HL-60 (cell line): ENCODE measurements at regions not wholly inside any gene's neighbourhood (a gene's known extent, or its start where the extent isn't known, plus 50 kb on each side); places are given as distances from the start of the nearest gene placed in this dataset.

Experiments used
- DNase-seq, 2 experiments: peaks; one replicate each; pipeline ENCODE4 v3.0.0-alpha.2; 2010 to 2020; ENCODE audit warnings: low read depth in 1 of 2, low spot score in 1 of 2
- H3K27ac ChIP-seq: fragments of 250-450 bp; sonication (Bioruptor Pico); replicated peaks from 2 replicates; pipeline ENCODE4 v1.5.1; 2020; ENCODE audit warnings: mild to moderate bottlenecking, moderate library complexity
- H3K27me3 ChIP-seq: fragments of 250-450 bp; sonication (Bioruptor Pico); 2 replicates; pipeline ENCODE4 v1.5.1; 2021; ENCODE audit warnings: mild to moderate bottlenecking, moderate library complexity; ENCODE audit not compliant: insufficient read depth, poor library complexity, severe bottlenecking
- H3K4me3 ChIP-seq: replicated peaks from 2 replicates; pipeline ENCODE4 v1.5.1; 2011; ENCODE audit warnings: mild to moderate bottlenecking, control low read depth, low read length; ENCODE audit not compliant: insufficient read depth
- GABPA ChIP-seq: IDR thresholded peaks from 2 replicates; pipeline ENCODE4 v1.6.1; 2012; ENCODE audit warnings: low read depth
- POLR2AphosphoS5 ChIP-seq: IDR thresholded peaks from 2 replicates; pipeline ENCODE4 v1.6.1; 2012; ENCODE audit warnings: low read depth
- REST ChIP-seq: IDR thresholded peaks from 2 replicates; pipeline ENCODE4 v1.6.1; 2012; ENCODE audit warnings: low read depth; ENCODE audit not compliant: insufficient replicate concordance
- SPI1 ChIP-seq: IDR thresholded peaks from 2 replicates; pipeline ENCODE4 v1.6.1; 2012; ENCODE audit warnings: low read depth, mild to moderate bottlenecking, borderline replicate concordance
- TF ChIP-seq, protein P1 (sequence below): IDR thresholded peaks from one replicate; pipeline ENCODE4 v1.5.1; 2011; ENCODE audit warnings: low read length, control low read depth, inconsistent platforms; ENCODE audit not compliant: insufficient read depth

GRCh38 chr10:129223363-129223762 is 243.7 kb upstream of the MGMT start:
- no peak for TF ChIP-seq REST
- no peak for TF ChIP-seq GABPA
- TF ChIP-seq POLR2AphosphoS5 = no peak
- TF ChIP-seq, protein P1, sequence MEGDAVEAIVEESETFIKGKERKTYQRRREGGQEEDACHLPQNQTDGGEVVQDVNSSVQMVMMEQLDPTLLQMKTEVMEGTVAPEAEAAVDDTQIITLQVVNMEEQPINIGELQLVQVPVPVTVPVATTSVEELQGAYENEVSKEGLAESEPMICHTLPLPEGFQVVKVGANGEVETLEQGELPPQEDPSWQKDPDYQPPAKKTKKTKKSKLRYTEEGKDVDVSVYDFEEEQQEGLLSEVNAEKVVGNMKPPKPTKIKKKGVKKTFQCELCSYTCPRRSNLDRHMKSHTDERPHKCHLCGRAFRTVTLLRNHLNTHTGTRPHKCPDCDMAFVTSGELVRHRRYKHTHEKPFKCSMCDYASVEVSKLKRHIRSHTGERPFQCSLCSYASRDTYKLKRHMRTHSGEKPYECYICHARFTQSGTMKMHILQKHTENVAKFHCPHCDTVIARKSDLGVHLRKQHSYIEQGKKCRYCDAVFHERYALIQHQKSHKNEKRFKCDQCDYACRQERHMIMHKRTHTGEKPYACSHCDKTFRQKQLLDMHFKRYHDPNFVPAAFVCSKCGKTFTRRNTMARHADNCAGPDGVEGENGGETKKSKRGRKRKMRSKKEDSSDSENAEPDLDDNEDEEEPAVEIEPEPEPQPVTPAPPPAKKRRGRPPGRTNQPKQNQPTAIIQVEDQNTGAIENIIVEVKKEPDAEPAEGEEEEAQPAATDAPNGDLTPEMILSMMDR = no peak
- TF ChIP-seq SPI1 = no peak
- H3K4me3 ChIP-seq = no peak overlapping the region
- no peaks in the 10 kb centered on the region for H3K27me3 ChIP-seq
- H3K27ac ChIP-seq = no peak overlapping the region
- no peak for DNase-seq

DNA sequence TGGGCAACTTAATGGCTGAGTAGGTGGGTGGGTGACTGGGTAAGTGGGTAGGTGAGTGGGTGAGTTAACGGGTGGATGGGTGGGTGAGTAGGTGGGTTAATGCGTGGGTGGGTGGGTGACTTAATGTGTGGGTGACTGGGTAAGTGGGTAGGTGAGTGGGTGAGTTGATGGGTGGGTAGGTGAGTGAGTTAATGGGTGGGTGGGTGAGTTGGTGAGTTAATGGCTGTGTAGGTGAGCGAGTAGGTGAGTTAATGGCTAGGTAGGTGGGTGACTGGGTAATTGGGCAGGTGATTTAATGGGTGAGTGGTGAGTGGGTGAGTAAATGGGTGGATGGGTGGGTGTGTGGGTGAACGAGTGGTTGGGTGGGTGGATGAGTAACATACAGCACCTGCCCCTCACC is 243.0 kb upstream of the MGMT start:
- Histone ChIP-seq H3K4me3 (no peak overlapping the region), H3K27ac (no peak overlapping the region), H3K27me3 (no peaks in the 10 kb centered on the region)
- TF ChIP-seq, protein P1 = no peak
- TF ChIP-seq REST (no peak), GABPA (no peak), SPI1 (no peak), POLR2AphosphoS5 (no peak)
- no peak for DNase-seq

- no peaks in the 10 kb centered on the region for H3K27me3 ChIP-seq
- TF ChIP-seq REST (no peak), GABPA (no peak), POLR2AphosphoS5 (no peak), SPI1 (no peak)
- TF ChIP-seq, protein P1 = no peak
- H3K4me3 ChIP-seq = no peak overlapping the region
- no peak overlapping the region for H3K27ac ChIP-seq
- DNase-seq = no peak
Observed at GRCh38 chr10:129231821-129232220, 235.2 kb upstream of the MGMT start.
